Right cardiac atrium (tissue), 5 donors: ENCODE measurements at regions not wholly inside any gene's neighbourhood (a gene's known extent, or its start where the extent isn't known, plus 50 kb on each side); places are given as distances from the start of the nearest gene placed in this dataset.
A peak's percentile ranks its signal among the peaks of the same experiment; 100 is the strongest.
"Not testable (repeated sequence)": the region's sequence is repeated elsewhere in the genome, so short reads cannot be mapped to it uniquely, and the experiment has no call there.

Source experiments
- ATAC-seq, 2 donors: fragments of 200-7000 bp; cut with Tn5 transposase; one replicate each; pipeline versions ENCODE4 v1.8.0 to v1.9.1; 2020; ENCODE audit warnings: moderate library complexity in 2 of 2, mild to moderate bottlenecking in 1 of 2
- DNase-seq, 3 donors: peaks; one replicate each; pipeline ENCODE4 v3.0.0-alpha.2; 2020
- H3K27ac ChIP-seq: one replicate; pipeline ENCODE4 v1.5.1; 2013; ENCODE audit warnings: mild to moderate bottlenecking, low read length, control low read depth, moderate library complexity
- H3K27me3 ChIP-seq: one replicate; pipeline ENCODE4 v1.6.1; 2013; ENCODE audit not compliant: control insufficient read depth, insufficient read depth
- H3K4me1 ChIP-seq: one replicate; pipeline ENCODE4 v1.6.1; 2013; ENCODE audit warnings: low read length; ENCODE audit not compliant: control insufficient read depth, insufficient read depth
- H3K4me3 ChIP-seq: one replicate; pipeline ENCODE4 v1.5.1; 2013; ENCODE audit warnings: low read length, control low read depth
- H3K9me3 ChIP-seq: one replicate; pipeline ENCODE4 v1.6.1; 2013; ENCODE audit warnings: low read length; ENCODE audit not compliant: control insufficient read depth
- WGBS: extraction: QIAGEN DNeasy Blood & Tissue Kit; methylation state at CpG from one replicate; pipeline ENCODE4 v1.1.7; 2013; 5-methylcytosine and 5-hydroxymethylcytosine counted together
- intact Hi-C, 4 donors: fragments of 100-400 bp; cut with DNase I; formaldehyde crosslinking; loops; one replicate each; pipeline versions ENCODE4 v1.11.0 to v1.14.0; 2022 to 2023
- donor health status: healthy with polysubstance abuse.
- donor health status: DM: no; HTN: yes; CAD: no.
- donor health status: DM: no; HTN: no; CAD: no.
- donor health status: DM: no; HTN: yes; CAD: no; lungs with severe emphysema.
- donor health status: DM: yes; HTN: yes; CAD: no.

- no peak for DNase-seq
- H3K4me1 ChIP-seq, result no peaks in the 10 kb centered on the region
- WGBS, result 47% methylated on average over 3 of the region's 3 CpGs
- no peak for ATAC-seq
- H3K27me3 ChIP-seq, result no peaks in the 10 kb centered on the region
- H3K9me3 ChIP-seq, result no peaks in the 10 kb centered on the region
- intact Hi-C loops, result no loop called here
- H3K27ac ChIP-seq, result no peak overlapping the region
- H3K4me3 ChIP-seq, result no peak overlapping the region
Observed at GRCh38 chr21:15978215-15978738, 248.5 kb downstream of the USP25 start.

- H3K27me3 ChIP-seq, H3K4me1 ChIP-seq, ATAC-seq, intact Hi-C loops, H3K4me3 ChIP-seq, H3K27ac ChIP-seq, DNase-seq, H3K9me3 ChIP-seq: not testable (repeated sequence)
- 97% methylated on average over 6 of the region's 6 CpGs for WGBS
Observed at GRCh38 chr21:15979493-15979892, 249.7 kb downstream of the USP25 start.

- no peak overlapping the region for H3K27ac ChIP-seq
- 11% methylated on average over 1 of the region's 1 CpG for WGBS
- intact Hi-C loops, result no loop called here
- H3K4me1 ChIP-seq, result peaks cover 3% of the 10 kb centered on the region
- H3K4me3 ChIP-seq, result no peak overlapping the region
- ATAC-seq, result peak; percentile 62 to 74
- no peaks in the 10 kb centered on the region for H3K27me3 ChIP-seq
- H3K9me3 ChIP-seq, result no peaks in the 10 kb centered on the region
- DNase-seq, result no peak
Observed at GRCh38 chr21:15986277-15986676, 256.5 kb downstream of the USP25 start.

GRCh38 chr21:15992171-15992570 lies 262.4 kb downstream of the USP25 start:
- no peaks in the 10 kb centered on the region for H3K4me1 ChIP-seq
- ATAC-seq, result peak in 1 of 2 donors; percentile 70
- H3K9me3 ChIP-seq, result no peaks in the 10 kb centered on the region
- intact Hi-C loops, result no loop called here
- DNase-seq, result no peak
- H3K4me3 ChIP-seq, result no peak overlapping the region
- H3K27me3 ChIP-seq, result no peaks in the 10 kb centered on the region
- H3K27ac ChIP-seq, result no peak overlapping the region
- 54% methylated on average over 1 of the region's 1 CpG for WGBS

GRCh38 chr21:15993951-15994350 lies 264.2 kb downstream of the USP25 start:
- ATAC-seq, result no peak
- no peaks in the 10 kb centered on the region for H3K4me1 ChIP-seq
- H3K27me3 ChIP-seq, result no peaks in the 10 kb centered on the region
- no peak overlapping the region for H3K4me3 ChIP-seq
- H3K27ac ChIP-seq, result no peak overlapping the region
- H3K9me3 ChIP-seq, result no peaks in the 10 kb centered on the region
- 98% methylated on average over 2 of the region's 2 CpGs for WGBS
- no peak for DNase-seq
- intact Hi-C loops, result no loop called here

- 96% methylated on average over 4 of the region's 4 CpGs for WGBS
Observed at GRCh38 chr21:15999741-16000140, 270.0 kb downstream of the USP25 start.

GRCh38 chr21:16002874-16003466 lies 273.2 kb downstream of the USP25 start:
- no peaks in the 10 kb centered on the region for H3K4me1 ChIP-seq
- ATAC-seq (no peak), DNase-seq (no peak)
- H3K27me3 ChIP-seq, result no peaks in the 10 kb centered on the region
- H3K27ac ChIP-seq, result no peak overlapping the region
- H3K4me3 ChIP-seq, result no peak overlapping the region
- intact Hi-C loops, result no loop called here
- H3K9me3 ChIP-seq, result no peaks in the 10 kb centered on the region

More at GRCh38 chr21:15999741-16000140, 270.0 kb downstream of the USP25 start:
- H3K27me3 ChIP-seq, result no peaks in the 10 kb centered on the region
- DNase-seq, result no peak
- ATAC-seq, result no peak
- intact Hi-C loops, result no loop called here
- H3K4me3 ChIP-seq, result no peak overlapping the region
- H3K9me3 ChIP-seq, result no peaks in the 10 kb centered on the region
- H3K4me1 ChIP-seq, result no peaks in the 10 kb centered on the region
- H3K27ac ChIP-seq, result no peak overlapping the region

GRCh38 chr21:16004086-16004485 lies 274.3 kb downstream of the USP25 start:
- Histone ChIP-seq H3K27me3 (no peaks in the 10 kb centered on the region), H3K4me3 (no peak overlapping the region), H3K27ac (no peak overlapping the region), H3K4me1 (no peaks in the 10 kb centered on the region), H3K9me3 (no peaks in the 10 kb centered on the region)
- intact Hi-C loops, result no loop called here
- 17% methylated on average over 5 of the region's 5 CpGs for WGBS
- ATAC-seq, result no peak
- DNase-seq, result no peak

GRCh38 chr21:16004523-16004922 lies 274.7 kb downstream of the USP25 start:
- Histone ChIP-seq H3K4me3 (no peak overlapping the region), H3K9me3 (no peaks in the 10 kb centered on the region), H3K27ac (no peak overlapping the region), H3K27me3 (no peaks in the 10 kb centered on the region), H3K4me1 (no peaks in the 10 kb centered on the region)
- no peak for ATAC-seq
- intact Hi-C loops, result no loop called here
- DNase-seq, result no peak
- 88% methylated on average over 7 of the region's 7 CpGs for WGBS

- Histone ChIP-seq H3K27me3 (no peaks in the 10 kb centered on the region), H3K9me3 (no peaks in the 10 kb centered on the region), H3K4me3 (no peak overlapping the region), H3K4me1 (no peaks in the 10 kb centered on the region), H3K27ac (no peak overlapping the region)
- WGBS, result 93% methylated on average over 1 of the region's 1 CpG
- ATAC-seq (no peak), DNase-seq (no peak)
- intact Hi-C loops, result no loop called here
Observed at GRCh38 chr21:16005996-16006395, 276.2 kb downstream of the USP25 start.

GRCh38 chr21:16007943-16008342 lies 278.2 kb downstream of the USP25 start:
- Histone ChIP-seq H3K27ac (no peak overlapping the region), H3K9me3 (no peaks in the 10 kb centered on the region), H3K4me1 (no peaks in the 10 kb centered on the region), H3K27me3 (no peaks in the 10 kb centered on the region), H3K4me3 (no peak overlapping the region)
- DNase-seq, result no peak
- no peak for ATAC-seq
- intact Hi-C loops, result no loop called here
- WGBS, result 82% methylated on average over 2 of the region's 2 CpGs

GRCh38 chr21:16011719-16012118 lies 281.9 kb downstream of the USP25 start:
- 96% methylated on average over 4 of the region's 4 CpGs for WGBS
- no peaks in the 10 kb centered on the region for H3K9me3 ChIP-seq
- DNase-seq, result no peak
- H3K27me3 ChIP-seq, result no peaks in the 10 kb centered on the region
- ATAC-seq, result no peak
- H3K4me3 ChIP-seq, result no peak overlapping the region
- H3K27ac ChIP-seq, result no peak overlapping the region
- no peaks in the 10 kb centered on the region for H3K4me1 ChIP-seq
- intact Hi-C loops, result no loop called here
